Epithelial cell of proximal tubule (primary cell): ENCODE measurements at regions not wholly inside any gene's neighbourhood (a gene's known extent, or its start where the extent isn't known, plus 50 kb on each side); places are given as distances from the start of the nearest gene placed in this dataset.

Experiments
- DNase-seq: peaks from one replicate; pipeline ENCODE4 v3.0.0-alpha.2; 2011; ENCODE audit warnings: low read depth
- H3K4me3 ChIP-seq: 2 replicates; pipeline ENCODE4 v1.5.1; 2011; ENCODE audit warnings: low read depth, mild to moderate bottlenecking, low read length
- TF ChIP-seq, protein P1 (sequence below): conservative IDR thresholded peaks from 2 replicates; pipeline ENCODE4 v1.5.1; 2012; ENCODE audit warnings: low read depth, mild to moderate bottlenecking, low read length

GRCh38 chr2:2507417-2507997 is 176.4 kb upstream of the MYT1L start:
- TF ChIP-seq, protein P1, sequence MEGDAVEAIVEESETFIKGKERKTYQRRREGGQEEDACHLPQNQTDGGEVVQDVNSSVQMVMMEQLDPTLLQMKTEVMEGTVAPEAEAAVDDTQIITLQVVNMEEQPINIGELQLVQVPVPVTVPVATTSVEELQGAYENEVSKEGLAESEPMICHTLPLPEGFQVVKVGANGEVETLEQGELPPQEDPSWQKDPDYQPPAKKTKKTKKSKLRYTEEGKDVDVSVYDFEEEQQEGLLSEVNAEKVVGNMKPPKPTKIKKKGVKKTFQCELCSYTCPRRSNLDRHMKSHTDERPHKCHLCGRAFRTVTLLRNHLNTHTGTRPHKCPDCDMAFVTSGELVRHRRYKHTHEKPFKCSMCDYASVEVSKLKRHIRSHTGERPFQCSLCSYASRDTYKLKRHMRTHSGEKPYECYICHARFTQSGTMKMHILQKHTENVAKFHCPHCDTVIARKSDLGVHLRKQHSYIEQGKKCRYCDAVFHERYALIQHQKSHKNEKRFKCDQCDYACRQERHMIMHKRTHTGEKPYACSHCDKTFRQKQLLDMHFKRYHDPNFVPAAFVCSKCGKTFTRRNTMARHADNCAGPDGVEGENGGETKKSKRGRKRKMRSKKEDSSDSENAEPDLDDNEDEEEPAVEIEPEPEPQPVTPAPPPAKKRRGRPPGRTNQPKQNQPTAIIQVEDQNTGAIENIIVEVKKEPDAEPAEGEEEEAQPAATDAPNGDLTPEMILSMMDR = no peak
- DNase-seq = no peak
- no peak overlapping the region for H3K4me3 ChIP-seq

- no peak for DNase-seq
- H3K4me3 ChIP-seq = no peak overlapping the region
- TF ChIP-seq, protein P1 = no peak
Measured at GRCh38 chr2:2506536-2506935, 175.5 kb upstream of the MYT1L start.

- no peak overlapping the region for H3K4me3 ChIP-seq
- DNase-seq = no peak
- TF ChIP-seq, protein P1 = no peak
Measured at GRCh38 chr2:2505604-2506003, 174.5 kb upstream of the MYT1L start.

DNA sequence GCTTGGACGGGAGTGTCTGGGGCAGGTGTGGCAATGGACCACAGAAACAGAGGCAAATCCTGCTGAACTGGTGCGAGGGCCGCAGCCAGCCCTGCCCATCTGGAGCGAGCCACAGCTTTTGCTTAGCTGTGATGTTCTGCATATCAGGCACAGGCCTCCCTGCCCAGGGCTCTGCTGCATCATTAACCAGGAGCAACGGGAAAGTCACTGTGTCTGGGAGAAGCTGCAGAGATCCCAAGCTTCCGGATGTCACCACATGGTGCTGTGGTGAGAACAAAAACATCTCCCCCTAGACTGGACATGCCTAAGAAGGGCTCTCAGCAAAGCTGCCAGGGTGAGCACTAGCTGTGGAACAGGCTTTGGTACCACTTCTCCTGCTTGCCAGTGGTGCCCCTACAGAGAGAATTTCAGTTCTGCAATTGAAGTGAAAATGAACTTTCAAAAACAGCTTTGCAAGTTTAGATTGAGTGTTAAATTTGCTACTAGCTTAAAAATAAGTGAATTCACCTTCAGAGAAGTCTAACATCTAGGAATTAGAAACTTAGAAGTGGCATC is 172.9 kb upstream of the MYT1L start:
- DNase-seq = no peak
- TF ChIP-seq, protein P1 = no peak
- no peak overlapping the region for H3K4me3 ChIP-seq

DNA sequence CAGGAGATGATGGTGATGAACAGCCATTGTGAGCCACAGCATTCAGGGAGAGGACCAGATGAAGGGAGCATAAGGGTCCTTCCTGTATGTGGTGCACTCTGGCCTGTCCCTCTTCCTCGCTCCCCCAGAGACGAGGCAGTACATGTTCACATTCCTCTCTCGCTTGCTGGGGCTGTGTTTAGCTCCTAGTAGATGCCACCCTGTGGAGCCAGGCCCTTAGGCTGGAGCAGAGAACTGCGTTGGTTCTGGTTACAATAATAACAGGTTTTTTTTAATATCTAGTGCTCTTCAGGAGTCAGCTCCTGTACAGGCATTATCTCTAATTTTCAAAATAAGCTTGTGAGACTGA is 171.1 kb upstream of the MYT1L start:
- TF ChIP-seq, protein P1 = no peak
- H3K4me3 ChIP-seq = no peak overlapping the region
- no peak for DNase-seq

DNA sequence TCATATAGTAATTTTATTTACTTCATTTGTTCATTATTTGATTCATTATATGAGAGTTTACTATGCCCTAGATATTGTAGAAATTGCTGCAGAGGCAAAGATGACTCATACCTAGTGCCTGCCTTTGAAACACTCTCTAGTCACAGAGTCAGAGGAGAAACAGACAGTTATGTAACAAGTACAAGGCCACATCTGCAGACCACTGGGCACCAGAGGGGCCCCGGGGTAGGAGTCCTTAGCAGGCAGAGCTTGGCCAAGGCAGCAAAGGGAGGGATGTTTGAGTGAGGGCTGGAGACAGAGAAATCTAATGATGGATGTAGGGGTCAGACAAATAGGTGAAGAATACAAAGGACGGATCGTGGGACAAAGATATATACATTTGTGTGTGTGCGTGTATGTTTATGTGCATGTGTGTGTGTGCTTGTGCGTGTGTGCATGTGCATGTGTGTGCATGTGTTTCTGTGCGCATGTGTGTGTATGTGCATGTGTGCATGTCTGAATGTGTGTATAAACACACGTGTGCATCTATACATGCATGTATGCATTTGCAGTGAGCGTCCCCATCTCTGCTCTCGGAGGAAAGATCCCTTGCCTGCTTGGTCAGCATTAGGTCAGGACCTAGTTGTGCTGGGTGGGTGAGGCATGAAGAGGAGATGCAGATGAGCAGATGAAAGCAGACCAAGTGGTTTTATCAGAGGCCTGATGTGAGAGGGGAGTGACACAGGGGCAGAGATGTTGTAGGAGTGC is 170.6 kb upstream of the MYT1L start:
- H3K4me3 ChIP-seq = no peak overlapping the region
- TF ChIP-seq, protein P1 = no peak
- DNase-seq = no peak
